PC-3 (cell line): ENCODE measurements at regions not wholly inside any gene's neighbourhood (a gene's known extent, or its start where the extent isn't known, plus 50 kb on each side); places are given as distances from the start of the nearest gene placed in this dataset.

Experiments used
- ATAC-seq: fragments of 200-7000 bp; cut with Tn5 transposase; 2 replicates; pipeline ENCODE4 v1.9.1; 2020; ENCODE audit warnings: mild to moderate bottlenecking, moderate library complexity
- BruUV-seq: library from RNA; stranded (reverse); fragments of 400-500 nt; replicated peaks from 2 replicates; lab custom pipeline; 2021; lab: Mats Ljungman, UMichigan
- CTCF ChIA-PET: fragments of 300-600 bp; sonication (Branson Sonifier 250); formaldehyde crosslinking; loops from one replicate; lab custom pipeline; 2022; ENCODE audit warnings: antibody characterized with exemption; lab: Charles Lee
- POLR2A ChIA-PET: fragments of 300-600 bp; sonication (Branson Sonifier 250); formaldehyde crosslinking; loops from one replicate; lab custom pipeline; 2022; ENCODE audit warnings: antibody characterized with exemption; ENCODE audit not compliant: unreplicated experiment; lab: Charles Lee
- DNase-seq: peaks from one replicate; pipeline ENCODE4 v3.0.0-alpha.2; 2015
- H2AFZ ChIP-seq: fragments of 300-600 bp; sonication (generic); 2 replicates; pipeline ENCODE4 v1.6.0; 2016; ENCODE audit warnings: antibody characterized with exemption, low read length
- H3F3A ChIP-seq: fragments of 300-600 bp; sonication (generic); one replicate; pipeline ENCODE4 v1.6.0; 2017; ENCODE audit warnings: antibody characterized with exemption, low read length, control low read depth, mild to moderate bottlenecking; ENCODE audit not compliant: unreplicated experiment
- H3K27ac ChIP-seq: fragments of 300-600 bp; sonication (generic); 2 replicates; pipeline ENCODE4 v1.5.1; 2016; ENCODE audit warnings: mild to moderate bottlenecking, low read length
- H3K27me3 ChIP-seq: fragments of 300-600 bp; sonication (generic); 2 replicates; pipeline ENCODE4 v1.6.1; 2016; ENCODE audit warnings: low read length, mixed read lengths
- H3K36me3 ChIP-seq: fragments of 300-600 bp; sonication (generic); 2 replicates; pipeline ENCODE4 v1.6.1; 2016; ENCODE audit warnings: low read depth, mixed run types, low read length, mixed read lengths
- H3K4me1 ChIP-seq: fragments of 300-600 bp; sonication (generic); 2 replicates; pipeline ENCODE4 v1.5.1; 2016; ENCODE audit warnings: low read length; ENCODE audit not compliant: insufficient read depth
- H3K4me2 ChIP-seq: fragments of 300-600 bp; sonication (generic); 2 replicates; pipeline ENCODE4 v1.6.0; 2016; ENCODE audit warnings: low read length
- H3K4me3 ChIP-seq: fragments of 300-600 bp; sonication (generic); 2 replicates; pipeline ENCODE4 v1.5.1; 2016; ENCODE audit warnings: mild to moderate bottlenecking, low read length, mixed read lengths
- H3K79me2 ChIP-seq: fragments of 300-600 bp; sonication (generic); 2 replicates; pipeline ENCODE4 v1.6.1; 2017; ENCODE audit warnings: low read length, mixed read lengths
- H3K9ac ChIP-seq: fragments of 300-600 bp; sonication (generic); 2 replicates; pipeline ENCODE4 v1.6.0; 2016; ENCODE audit warnings: mild to moderate bottlenecking, low read length
- H3K9me2 ChIP-seq: fragments of 300-600 bp; sonication (generic); replicated peaks from 2 replicates; pipeline ENCODE4 v1.6.1; 2016; ENCODE audit warnings: mixed run types, low read length, mixed read lengths
- H3K9me3 ChIP-seq: fragments of 300-600 bp; sonication (generic); 2 replicates; pipeline ENCODE4 v1.6.1; 2016; ENCODE audit warnings: low read length, mixed read lengths
- H4K20me1 ChIP-seq: fragments of 300-600 bp; sonication (generic); 2 replicates; pipeline ENCODE4 v1.6.1; 2016; ENCODE audit warnings: low read length, mixed read lengths
- CTCF ChIP-seq: fragments of 300-600 bp; sonication (generic); conservative IDR thresholded peaks from 2 replicates; pipeline ENCODE4 v1.5.1; 2017; ENCODE audit warnings: antibody characterized with exemption, low read depth, mild to moderate bottlenecking, low read length
- EZH2 ChIP-seq: fragments of 300-600 bp; sonication (generic); IDR thresholded peaks from one replicate; pipeline ENCODE4 v1.6.1; 2017; ENCODE audit warnings: antibody characterized with exemption, mild to moderate bottlenecking, low read length; ENCODE audit not compliant: unreplicated experiment
- EZH2phosphoT487 ChIP-seq: fragments of 300-600 bp; sonication (generic); IDR thresholded peaks from 2 replicates; pipeline ENCODE4 v1.6.1; 2018; ENCODE audit warnings: mild to moderate bottlenecking, antibody characterized with exemption, low read length, borderline replicate concordance
- intact Hi-C: fragments of 100-400 bp; cut with micrococcal nuclease; formaldehyde crosslinking; loops from 2 replicates; pipeline ENCODE4 v1.9.0; 2023

- Histone ChIP-seq H2AFZ (no peak overlapping the region), H3F3A (no peaks in the 10 kb centered on the region), H3K36me3 (no peaks in the 10 kb centered on the region), H3K4me2 (no peak overlapping the region), H3K9ac (no peak overlapping the region), H3K4me3 (no peak overlapping the region), H3K27me3 (no peaks in the 10 kb centered on the region), H3K79me2 (no peaks in the 10 kb centered on the region), H3K27ac (no peak overlapping the region), H3K4me1 (no peaks in the 10 kb centered on the region; the same call in 1 of the 2 replicates), H4K20me1 (no peaks in the 10 kb centered on the region), H3K9me2 (no peaks in the 10 kb centered on the region), H3K9me3 (no peaks in the 10 kb centered on the region)
- DNase-seq, result no peak
- ChIA-PET CTCF (no interaction called here), POLR2A (interaction anchor here (0.7 kb wide), 1 partner anchor 143 kb away, joined by 5 read pairs; the partner anchor contains the start of gene AHR)
- intact Hi-C loops, result no loop called here
- ATAC-seq, result peak; percentile 40
- TF ChIP-seq EZH2phosphoT487 (no peak), CTCF (no peak), EZH2 (no peak)
- no TSS peak for BruUV-seq
Measured at GRCh38 chr7:17155529-17155928, 142.9 kb upstream of the AHR start.

GRCh38 chr7:17158261-17158660 is 140.2 kb upstream of the AHR start:
- ChIA-PET CTCF (interaction anchor here (0.5 kb wide), 1 partner anchor 145 kb away, joined by 3 read pairs; no protein-coding TSS in a partner anchor), POLR2A (no interaction called here)
- DNase-seq (no peak), ATAC-seq (no peak)
- Histone ChIP-seq H3K4me3 (no peak overlapping the region), H3K4me2 (no peak overlapping the region), H2AFZ (no peak overlapping the region), H3F3A (no peaks in the 10 kb centered on the region), H3K27me3 (no peaks in the 10 kb centered on the region), H3K9ac (no peak overlapping the region), H3K36me3 (no peaks in the 10 kb centered on the region), H3K9me2 (no peaks in the 10 kb centered on the region), H4K20me1 (no peaks in the 10 kb centered on the region), H3K4me1 (no peaks in the 10 kb centered on the region; the same call in 1 of the 2 replicates), H3K27ac (no peak overlapping the region), H3K9me3 (no peaks in the 10 kb centered on the region), H3K79me2 (no peaks in the 10 kb centered on the region)
- no TSS peak for BruUV-seq
- intact Hi-C loops, result no loop called here
- TF ChIP-seq CTCF (peak; percentile 21; the same call in 1 of the 2 replicates), EZH2phosphoT487 (no peak)

GRCh38 chr7:17159500-17160037 is 138.9 kb upstream of the AHR start:
- Histone ChIP-seq H3K27me3 (no peaks in the 10 kb centered on the region), H3K4me2 (no peak overlapping the region), H3K4me3 (no peak overlapping the region), H3K9me2 (no peaks in the 10 kb centered on the region), H3K4me1 (no peaks in the 10 kb centered on the region), H3K36me3 (no peaks in the 10 kb centered on the region), H4K20me1 (no peaks in the 10 kb centered on the region), H2AFZ (no peak overlapping the region), H3K79me2 (no peaks in the 10 kb centered on the region), H3F3A (no peaks in the 10 kb centered on the region), H3K27ac (no peak overlapping the region), H3K9me3 (no peaks in the 10 kb centered on the region), H3K9ac (no peak overlapping the region)
- POLR2A ChIA-PET, result no interaction called here
- ATAC-seq (no peak), DNase-seq (no peak)
- CTCF ChIA-PET, result no interaction called here
- BruUV-seq, result no TSS peak
- intact Hi-C loops, result no loop called here
- TF ChIP-seq EZH2 (no peak), CTCF (no peak), EZH2phosphoT487 (no peak)
